Erythroblast (primary cell): ENCODE measurements at regions not wholly inside any gene's neighbourhood (a gene's known extent, or its start where the extent isn't known, plus 50 kb on each side); places are given as distances from the start of the nearest gene placed in this dataset.

Experiments used
- GATA1 ChIP-seq: IDR thresholded peaks from 2 replicates; pipeline ENCODE4 v1.6.1; 2011; ENCODE audit warnings: low read depth, mild to moderate bottlenecking, control low read depth, low read length, moderate library complexity
- POLR2A ChIP-seq: IDR thresholded peaks from 2 replicates; pipeline ENCODE4 v1.6.1; 2011; ENCODE audit warnings: mild to moderate bottlenecking, low read length

DNA sequence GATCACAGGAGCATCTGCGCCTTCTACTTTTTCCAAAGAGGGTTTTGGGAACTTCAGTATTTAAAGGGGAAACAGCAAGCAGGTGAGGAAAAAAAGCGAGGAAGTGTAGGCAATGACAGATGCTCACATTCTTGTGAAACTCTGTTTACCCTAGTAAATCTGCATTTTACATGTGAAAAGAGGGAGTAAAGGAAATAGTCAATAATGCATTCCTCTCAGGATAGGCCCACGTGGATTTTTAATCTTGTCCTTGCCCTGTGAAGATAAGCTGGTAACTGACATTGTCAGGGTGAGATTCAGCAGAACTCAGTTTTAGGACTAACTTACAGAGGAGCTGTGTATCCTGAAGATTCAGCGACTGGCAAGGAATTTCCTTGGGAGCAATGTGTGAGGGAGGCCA, 1119.2 kb upstream of the TMEM132C start:
- no peak for TF ChIP-seq POLR2A
- TF ChIP-seq GATA1, result no peak
